GM23338 (cell line): ENCODE measurements at regions not wholly inside any gene's neighbourhood (a gene's known extent, or its start where the extent isn't known, plus 50 kb on each side); places are given as distances from the start of the nearest gene placed in this dataset.

Source experiments
- CREB1 ChIP-seq: fragments of 250-450 bp; sonication (Bioruptor Pico); IDR thresholded peaks from 2 replicates; pipeline ENCODE4 v1.5.0; 2020; ENCODE audit warnings: low read depth, mild to moderate bottlenecking, moderate library complexity
- EZH2 ChIP-seq: fragments of 200-600 bp; sonication (generic); IDR thresholded peaks from one replicate; pipeline ENCODE4 v1.8.0; 2017; ENCODE audit warnings: antibody characterized with exemption, mild to moderate bottlenecking, low read depth; ENCODE audit not compliant: unreplicated experiment
- ZNF114 ChIP-seq: fragments of 250-450 bp; sonication (Bioruptor Pico); IDR thresholded peaks from 2 replicates; pipeline ENCODE4 v1.5.0; 2020; ENCODE audit warnings: mild to moderate bottlenecking, moderate library complexity
- ZNF331 ChIP-seq: fragments of 250-450 bp; sonication (Bioruptor Pico); IDR thresholded peaks from 2 replicates; pipeline ENCODE4 v1.5.0; 2020; ENCODE audit warnings: low read depth, mild to moderate bottlenecking, moderate library complexity
- TF ChIP-seq, protein P1 (sequence below): fragments of 250-450 bp; sonication (Bioruptor Pico); IDR thresholded peaks from 2 replicates; pipeline ENCODE4 v1.5.0; 2020; ENCODE audit warnings: mild to moderate bottlenecking, moderate library complexity
- TF ChIP-seq, protein P2 (sequence below): IDR thresholded peaks from 2 replicates; pipeline ENCODE4 v1.6.1; 2016; ENCODE audit warnings: antibody characterized with exemption
- TF ChIP-seq, protein P3 (sequence below): IDR thresholded peaks from one replicate; pipeline ENCODE4 v1.6.1; 2018; ENCODE audit warnings: antibody characterized with exemption; ENCODE audit not compliant: unreplicated experiment

DNA sequence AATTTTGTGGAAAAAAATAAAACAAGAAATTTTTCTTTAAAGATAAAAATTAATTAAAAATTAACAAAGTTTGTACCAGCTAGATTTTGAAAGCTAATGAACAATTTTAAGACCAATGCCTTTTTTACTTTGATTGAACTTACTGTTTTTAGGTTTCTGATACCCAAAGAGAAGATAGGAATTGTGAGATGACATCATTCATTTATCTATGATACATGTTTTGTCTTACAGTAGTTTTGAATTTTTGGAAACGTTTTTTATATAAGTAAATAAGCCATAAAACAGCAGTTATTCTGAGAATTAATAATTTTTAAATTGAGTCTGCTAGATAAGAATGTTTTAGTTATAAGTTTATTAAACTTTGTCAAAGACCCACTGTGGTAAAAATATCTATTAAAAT is 65.0 kb upstream of the GPR174 start (continued):
- TF ChIP-seq, protein P1, sequence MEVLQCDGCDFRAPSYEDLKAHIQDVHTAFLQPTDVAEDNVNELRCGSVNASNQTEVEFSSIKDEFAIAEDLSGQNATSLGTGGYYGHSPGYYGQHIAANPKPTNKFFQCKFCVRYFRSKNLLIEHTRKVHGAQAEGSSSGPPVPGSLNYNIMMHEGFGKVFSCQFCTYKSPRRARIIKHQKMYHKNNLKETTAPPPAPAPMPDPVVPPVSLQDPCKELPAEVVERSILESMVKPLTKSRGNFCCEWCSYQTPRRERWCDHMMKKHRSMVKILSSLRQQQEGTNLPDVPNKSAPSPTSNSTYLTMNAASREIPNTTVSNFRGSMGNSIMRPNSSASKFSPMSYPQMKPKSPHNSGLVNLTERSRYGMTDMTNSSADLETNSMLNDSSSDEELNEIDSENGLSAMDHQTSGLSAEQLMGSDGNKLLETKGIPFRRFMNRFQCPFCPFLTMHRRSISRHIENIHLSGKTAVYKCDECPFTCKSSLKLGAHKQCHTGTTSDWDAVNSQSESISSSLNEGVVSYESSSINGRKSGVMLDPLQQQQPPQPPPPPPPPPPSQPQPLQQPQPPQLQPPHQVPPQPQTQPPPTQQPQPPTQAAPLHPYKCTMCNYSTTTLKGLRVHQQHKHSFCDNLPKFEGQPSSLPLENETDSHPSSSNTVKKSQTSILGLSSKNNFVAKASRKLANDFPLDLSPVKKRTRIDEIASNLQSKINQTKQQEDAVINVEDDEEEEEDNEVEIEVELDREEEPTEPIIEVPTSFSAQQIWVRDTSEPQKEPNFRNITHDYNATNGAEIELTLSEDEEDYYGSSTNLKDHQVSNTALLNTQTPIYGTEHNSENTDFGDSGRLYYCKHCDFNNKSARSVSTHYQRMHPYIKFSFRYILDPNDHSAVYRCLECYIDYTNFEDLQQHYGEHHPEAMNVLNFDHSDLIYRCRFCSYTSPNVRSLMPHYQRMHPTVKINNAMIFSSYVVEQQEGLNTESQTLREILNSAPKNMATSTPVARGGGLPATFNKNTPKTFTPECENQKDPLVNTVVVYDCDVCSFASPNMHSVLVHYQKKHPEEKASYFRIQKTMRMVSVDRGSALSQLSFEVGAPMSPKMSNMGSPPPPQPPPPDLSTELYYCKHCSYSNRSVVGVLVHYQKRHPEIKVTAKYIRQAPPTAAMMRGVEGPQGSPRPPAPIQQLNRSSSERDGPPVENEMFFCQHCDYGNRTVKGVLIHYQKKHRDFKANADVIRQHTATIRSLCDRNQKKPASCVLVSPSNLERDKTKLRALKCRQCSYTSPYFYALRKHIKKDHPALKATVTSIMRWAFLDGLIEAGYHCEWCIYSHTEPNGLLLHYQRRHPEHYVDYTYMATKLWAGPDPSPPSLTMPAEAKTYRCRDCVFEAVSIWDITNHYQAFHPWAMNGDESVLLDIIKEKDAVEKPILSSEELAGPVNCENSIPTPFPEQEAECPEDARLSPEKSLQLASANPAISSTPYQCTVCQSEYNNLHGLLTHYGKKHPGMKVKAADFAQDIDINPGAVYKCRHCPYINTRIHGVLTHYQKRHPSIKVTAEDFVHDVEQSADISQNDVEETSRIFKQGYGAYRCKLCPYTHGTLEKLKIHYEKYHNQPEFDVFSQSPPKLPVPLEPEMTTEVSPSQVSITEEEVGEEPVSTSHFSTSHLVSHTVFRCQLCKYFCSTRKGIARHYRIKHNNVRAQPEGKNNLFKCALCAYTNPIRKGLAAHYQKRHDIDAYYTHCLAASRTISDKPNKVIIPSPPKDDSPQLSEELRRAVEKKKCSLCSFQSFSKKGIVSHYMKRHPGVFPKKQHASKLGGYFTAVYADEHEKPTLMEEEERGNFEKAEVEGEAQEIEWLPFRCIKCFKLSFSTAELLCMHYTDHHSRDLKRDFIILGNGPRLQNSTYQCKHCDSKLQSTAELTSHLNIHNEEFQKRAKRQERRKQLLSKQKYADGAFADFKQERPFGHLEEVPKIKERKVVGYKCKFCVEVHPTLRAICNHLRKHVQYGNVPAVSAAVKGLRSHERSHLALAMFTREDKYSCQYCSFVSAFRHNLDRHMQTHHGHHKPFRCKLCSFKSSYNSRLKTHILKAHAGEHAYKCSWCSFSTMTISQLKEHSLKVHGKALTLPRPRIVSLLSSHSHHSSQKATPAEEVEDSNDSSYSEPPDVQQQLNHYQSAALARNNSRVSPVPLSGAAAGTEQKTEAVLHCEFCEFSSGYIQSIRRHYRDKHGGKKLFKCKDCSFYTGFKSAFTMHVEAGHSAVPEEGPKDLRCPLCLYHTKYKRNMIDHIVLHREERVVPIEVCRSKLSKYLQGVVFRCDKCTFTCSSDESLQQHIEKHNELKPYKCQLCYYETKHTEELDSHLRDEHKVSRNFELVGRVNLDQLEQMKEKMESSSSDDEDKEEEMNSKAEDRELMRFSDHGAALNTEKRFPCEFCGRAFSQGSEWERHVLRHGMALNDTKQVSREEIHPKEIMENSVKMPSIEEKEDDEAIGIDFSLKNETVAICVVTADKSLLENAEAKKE (CRISPR knock-in tag), result no peak
- TF ChIP-seq CREB1 (CRISPR knock-in tag), result no peak
- TF ChIP-seq ZNF114 (CRISPR knock-in tag), result no peak
- no peak for TF ChIP-seq EZH2
- TF ChIP-seq, protein P2, sequence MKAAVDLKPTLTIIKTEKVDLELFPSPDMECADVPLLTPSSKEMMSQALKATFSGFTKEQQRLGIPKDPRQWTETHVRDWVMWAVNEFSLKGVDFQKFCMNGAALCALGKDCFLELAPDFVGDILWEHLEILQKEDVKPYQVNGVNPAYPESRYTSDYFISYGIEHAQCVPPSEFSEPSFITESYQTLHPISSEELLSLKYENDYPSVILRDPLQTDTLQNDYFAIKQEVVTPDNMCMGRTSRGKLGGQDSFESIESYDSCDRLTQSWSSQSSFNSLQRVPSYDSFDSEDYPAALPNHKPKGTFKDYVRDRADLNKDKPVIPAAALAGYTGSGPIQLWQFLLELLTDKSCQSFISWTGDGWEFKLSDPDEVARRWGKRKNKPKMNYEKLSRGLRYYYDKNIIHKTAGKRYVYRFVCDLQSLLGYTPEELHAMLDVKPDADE, result no peak
- no peak for TF ChIP-seq ZNF331 (CRISPR knock-in tag)
- TF ChIP-seq, protein P3, sequence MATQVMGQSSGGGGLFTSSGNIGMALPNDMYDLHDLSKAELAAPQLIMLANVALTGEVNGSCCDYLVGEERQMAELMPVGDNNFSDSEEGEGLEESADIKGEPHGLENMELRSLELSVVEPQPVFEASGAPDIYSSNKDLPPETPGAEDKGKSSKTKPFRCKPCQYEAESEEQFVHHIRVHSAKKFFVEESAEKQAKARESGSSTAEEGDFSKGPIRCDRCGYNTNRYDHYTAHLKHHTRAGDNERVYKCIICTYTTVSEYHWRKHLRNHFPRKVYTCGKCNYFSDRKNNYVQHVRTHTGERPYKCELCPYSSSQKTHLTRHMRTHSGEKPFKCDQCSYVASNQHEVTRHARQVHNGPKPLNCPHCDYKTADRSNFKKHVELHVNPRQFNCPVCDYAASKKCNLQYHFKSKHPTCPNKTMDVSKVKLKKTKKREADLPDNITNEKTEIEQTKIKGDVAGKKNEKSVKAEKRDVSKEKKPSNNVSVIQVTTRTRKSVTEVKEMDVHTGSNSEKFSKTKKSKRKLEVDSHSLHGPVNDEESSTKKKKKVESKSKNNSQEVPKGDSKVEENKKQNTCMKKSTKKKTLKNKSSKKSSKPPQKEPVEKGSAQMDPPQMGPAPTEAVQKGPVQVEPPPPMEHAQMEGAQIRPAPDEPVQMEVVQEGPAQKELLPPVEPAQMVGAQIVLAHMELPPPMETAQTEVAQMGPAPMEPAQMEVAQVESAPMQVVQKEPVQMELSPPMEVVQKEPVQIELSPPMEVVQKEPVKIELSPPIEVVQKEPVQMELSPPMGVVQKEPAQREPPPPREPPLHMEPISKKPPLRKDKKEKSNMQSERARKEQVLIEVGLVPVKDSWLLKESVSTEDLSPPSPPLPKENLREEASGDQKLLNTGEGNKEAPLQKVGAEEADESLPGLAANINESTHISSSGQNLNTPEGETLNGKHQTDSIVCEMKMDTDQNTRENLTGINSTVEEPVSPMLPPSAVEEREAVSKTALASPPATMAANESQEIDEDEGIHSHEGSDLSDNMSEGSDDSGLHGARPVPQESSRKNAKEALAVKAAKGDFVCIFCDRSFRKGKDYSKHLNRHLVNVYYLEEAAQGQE, result no peak
